ENCODE measurements at regions not wholly inside any gene's neighbourhood (a gene's known extent, or its start where the extent isn't known, plus 50 kb on each side); places are given as distances from the start of the nearest gene placed in this dataset.

GRCh38 chr22:46073683-46074504, 76.4 kb upstream of the PPARA start:
- TF ChIP-seq CTCF (conservative IDR thresholded peaks at IDR 0.05; ENCODE audit: low read length), result no peak
- TF ChIP-seq EZH2phosphoT487 (IDR thresholded peaks at IDR 0.05; ENCODE audit: borderline replicate concordance), result no peak
- peaks cover 48% of the 10 kb centered on the region for H3K27me3 ChIP-seq (ENCODE audit: insufficient read depth, low read length, poor library complexity, severe bottlenecking)
- peaks cover 57% of the 10 kb centered on the region for H3K36me3 ChIP-seq (ENCODE audit: insufficient read depth, low read length)
- H4K20me1 ChIP-seq (ENCODE audit: insufficient read depth, low read length, poor library complexity, severe bottlenecking), result peaks cover 53% of the 10 kb centered on the region
- no peaks in the 10 kb centered on the region for H3K9me2 ChIP-seq (replicated peaks; ENCODE audit: low read depth, low read length)
- H3K9me3 ChIP-seq (ENCODE audit: insufficient read depth, low read depth, low read length), result no peaks in the 10 kb centered on the region
- peaks cover 12% of the 10 kb centered on the region for H3K4me1 ChIP-seq (ENCODE audit: insufficient read depth, low read length, poor library complexity, severe bottlenecking)
- peak overlapping the region; percentile 100 for H3K9ac ChIP-seq (ENCODE audit: low read depth, low read length, poor library complexity, severe bottlenecking)
- H2AFZ ChIP-seq (ENCODE audit: low read length), result no peak overlapping the region
- H3K4me3 ChIP-seq (ENCODE audit: low read length, poor library complexity, severe bottlenecking), result peak overlapping the region; percentile 88
- H3K4me2 ChIP-seq (ENCODE audit: low read depth, low read length, poor library complexity, severe bottlenecking), result peak overlapping the region; percentile 98
- H3F3A ChIP-seq (ENCODE audit: low read depth), result peaks cover 5% of the 10 kb centered on the region; the same call in 1 of the 2 replicates
- peaks cover 95% of the 10 kb centered on the region for H3K79me2 ChIP-seq (ENCODE audit: insufficient read depth, low read length)

GRCh38 chr22:46074771-46075551, 75.4 kb upstream of the PPARA start:
- Histone ChIP-seq H3K4me1 (ENCODE audit: insufficient read depth, low read length, poor library complexity, severe bottlenecking) (peaks cover 10% of the 10 kb centered on the region), H3K27me3 (ENCODE audit: insufficient read depth, low read length, poor library complexity, severe bottlenecking) (peaks cover 47% of the 10 kb centered on the region), H3K79me2 (ENCODE audit: insufficient read depth, low read length) (peaks cover 95% of the 10 kb centered on the region), H3K36me3 (ENCODE audit: insufficient read depth, low read length) (peaks cover 65% of the 10 kb centered on the region), H3K9me2 (replicated peaks; ENCODE audit: low read depth, low read length) (no peaks in the 10 kb centered on the region), H4K20me1 (ENCODE audit: insufficient read depth, low read length, poor library complexity, severe bottlenecking) (peaks cover 58% of the 10 kb centered on the region), H3K4me3 (ENCODE audit: low read length, poor library complexity, severe bottlenecking) (peak overlapping the region; percentile 88), H2AFZ (ENCODE audit: low read length) (no peak overlapping the region), H3K9ac (ENCODE audit: low read depth, low read length, poor library complexity, severe bottlenecking) (peak overlapping the region; percentile 100), H3K9me3 (ENCODE audit: insufficient read depth, low read depth, low read length) (no peaks in the 10 kb centered on the region), H3K4me2 (ENCODE audit: low read depth, low read length, poor library complexity, severe bottlenecking) (peak overlapping the region; percentile 98), H3F3A (ENCODE audit: low read depth) (no peaks in the 10 kb centered on the region)
- TF ChIP-seq EZH2phosphoT487 (IDR thresholded peaks at IDR 0.05; ENCODE audit: borderline replicate concordance) (no peak), CTCF (conservative IDR thresholded peaks at IDR 0.05; ENCODE audit: low read length) (no peak)

- no peaks in the 10 kb centered on the region for H3F3A ChIP-seq (ENCODE audit: low read depth)
- H3K4me3 ChIP-seq (ENCODE audit: low read length, poor library complexity, severe bottlenecking), result peak overlapping the region; percentile 88
- H3K9me3 ChIP-seq (ENCODE audit: insufficient read depth, low read depth, low read length), result no peaks in the 10 kb centered on the region
- peaks cover 97% of the 10 kb centered on the region for H3K79me2 ChIP-seq (ENCODE audit: insufficient read depth, low read length)
- H3K36me3 ChIP-seq (ENCODE audit: insufficient read depth, low read length), result peaks cover 65% of the 10 kb centered on the region
- H2AFZ ChIP-seq (ENCODE audit: low read length), result no peak overlapping the region
- H3K4me1 ChIP-seq (ENCODE audit: insufficient read depth, low read length, poor library complexity, severe bottlenecking), result peaks cover 10% of the 10 kb centered on the region
- H3K9ac ChIP-seq (ENCODE audit: low read depth, low read length, poor library complexity, severe bottlenecking), result peak overlapping the region; percentile 100
- H4K20me1 ChIP-seq (ENCODE audit: insufficient read depth, low read length, poor library complexity, severe bottlenecking), result peaks cover 61% of the 10 kb centered on the region
- H3K27me3 ChIP-seq (ENCODE audit: insufficient read depth, low read length, poor library complexity, severe bottlenecking), result peaks cover 41% of the 10 kb centered on the region
- H3K9me2 ChIP-seq (replicated peaks; ENCODE audit: low read depth, low read length), result no peaks in the 10 kb centered on the region
- H3K4me2 ChIP-seq (ENCODE audit: low read depth, low read length, poor library complexity, severe bottlenecking), result peak overlapping the region; percentile 98
- no peak for TF ChIP-seq EZH2phosphoT487 (IDR thresholded peaks at IDR 0.05; ENCODE audit: borderline replicate concordance)
- TF ChIP-seq CTCF (conservative IDR thresholded peaks at IDR 0.05; ENCODE audit: low read length), result no peak
Measured at GRCh38 chr22:46075764-46076531, 74.4 kb upstream of the PPARA start.
